GM23338 (cell line): ENCODE measurements at regions not wholly inside any gene's neighbourhood (a gene's known extent, or its start where the extent isn't known, plus 50 kb on each side); places are given as distances from the start of the nearest gene placed in this dataset.

Experiments used
- CREB1 ChIP-seq: fragments of 250-450 bp; sonication (Bioruptor Pico); IDR thresholded peaks from 2 replicates; pipeline ENCODE4 v1.5.0; 2020; ENCODE audit warnings: low read depth, mild to moderate bottlenecking, moderate library complexity
- EZH2 ChIP-seq: fragments of 200-600 bp; sonication (generic); IDR thresholded peaks from one replicate; pipeline ENCODE4 v1.8.0; 2017; ENCODE audit warnings: antibody characterized with exemption, mild to moderate bottlenecking, low read depth; ENCODE audit not compliant: unreplicated experiment
- EZH2phosphoT487 ChIP-seq: fragments of 200-600 bp; sonication (generic); IDR thresholded peaks from one replicate; pipeline ENCODE4 v1.8.1; 2018; ENCODE audit warnings: antibody characterized with exemption; ENCODE audit not compliant: unreplicated experiment
- JUNB ChIP-seq: IDR thresholded peaks from one replicate; pipeline ENCODE4 v1.6.1; 2016; ENCODE audit warnings: antibody characterized with exemption; ENCODE audit not compliant: unreplicated experiment
- POLR2AphosphoS5 ChIP-seq: IDR thresholded peaks from 2 replicates; pipeline ENCODE4 v1.6.1; 2016; ENCODE audit warnings: antibody characterized with exemption, low read depth
- ZNF331 ChIP-seq: fragments of 250-450 bp; sonication (Bioruptor Pico); IDR thresholded peaks from 2 replicates; pipeline ENCODE4 v1.5.0; 2020; ENCODE audit warnings: low read depth, mild to moderate bottlenecking, moderate library complexity
- ZNF462 ChIP-seq: fragments of 250-450 bp; sonication (Bioruptor Pico); IDR thresholded peaks from 2 replicates; pipeline ENCODE4 v1.5.0; 2020; ENCODE audit warnings: mild to moderate bottlenecking, moderate library complexity
- TF ChIP-seq, protein P1 (sequence below), 2 experiments: fragments of 200-600 bp in 1 of 2; sonication (generic) in 1 of 2; conservative IDR thresholded peaks; 2 replicates each; pipeline versions ENCODE4 v1.5.1 to v1.6.1; 2016 to 2017; ENCODE audit warnings: antibody characterized with exemption in 2 of 2, low read depth in 2 of 2, mild to moderate bottlenecking in 2 of 2, moderate library complexity in 1 of 2
- TF ChIP-seq, protein P2 (sequence below): IDR thresholded peaks from one replicate; pipeline ENCODE4 v1.6.1; 2018; ENCODE audit warnings: antibody characterized with exemption; ENCODE audit not compliant: unreplicated experiment

- TF ChIP-seq EZH2 (no peak), POLR2AphosphoS5 (no peak), CREB1 (no peak), EZH2phosphoT487 (no peak), ZNF462 (no peak), JUNB (no peak), ZNF331 (CRISPR knock-in tag) (no peak)
- TF ChIP-seq, protein P1, sequence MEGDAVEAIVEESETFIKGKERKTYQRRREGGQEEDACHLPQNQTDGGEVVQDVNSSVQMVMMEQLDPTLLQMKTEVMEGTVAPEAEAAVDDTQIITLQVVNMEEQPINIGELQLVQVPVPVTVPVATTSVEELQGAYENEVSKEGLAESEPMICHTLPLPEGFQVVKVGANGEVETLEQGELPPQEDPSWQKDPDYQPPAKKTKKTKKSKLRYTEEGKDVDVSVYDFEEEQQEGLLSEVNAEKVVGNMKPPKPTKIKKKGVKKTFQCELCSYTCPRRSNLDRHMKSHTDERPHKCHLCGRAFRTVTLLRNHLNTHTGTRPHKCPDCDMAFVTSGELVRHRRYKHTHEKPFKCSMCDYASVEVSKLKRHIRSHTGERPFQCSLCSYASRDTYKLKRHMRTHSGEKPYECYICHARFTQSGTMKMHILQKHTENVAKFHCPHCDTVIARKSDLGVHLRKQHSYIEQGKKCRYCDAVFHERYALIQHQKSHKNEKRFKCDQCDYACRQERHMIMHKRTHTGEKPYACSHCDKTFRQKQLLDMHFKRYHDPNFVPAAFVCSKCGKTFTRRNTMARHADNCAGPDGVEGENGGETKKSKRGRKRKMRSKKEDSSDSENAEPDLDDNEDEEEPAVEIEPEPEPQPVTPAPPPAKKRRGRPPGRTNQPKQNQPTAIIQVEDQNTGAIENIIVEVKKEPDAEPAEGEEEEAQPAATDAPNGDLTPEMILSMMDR (conservative IDR thresholded peaks at IDR 0.05; ENCODE audit: low read depth in 2 of 2): no peak
- TF ChIP-seq, protein P2, sequence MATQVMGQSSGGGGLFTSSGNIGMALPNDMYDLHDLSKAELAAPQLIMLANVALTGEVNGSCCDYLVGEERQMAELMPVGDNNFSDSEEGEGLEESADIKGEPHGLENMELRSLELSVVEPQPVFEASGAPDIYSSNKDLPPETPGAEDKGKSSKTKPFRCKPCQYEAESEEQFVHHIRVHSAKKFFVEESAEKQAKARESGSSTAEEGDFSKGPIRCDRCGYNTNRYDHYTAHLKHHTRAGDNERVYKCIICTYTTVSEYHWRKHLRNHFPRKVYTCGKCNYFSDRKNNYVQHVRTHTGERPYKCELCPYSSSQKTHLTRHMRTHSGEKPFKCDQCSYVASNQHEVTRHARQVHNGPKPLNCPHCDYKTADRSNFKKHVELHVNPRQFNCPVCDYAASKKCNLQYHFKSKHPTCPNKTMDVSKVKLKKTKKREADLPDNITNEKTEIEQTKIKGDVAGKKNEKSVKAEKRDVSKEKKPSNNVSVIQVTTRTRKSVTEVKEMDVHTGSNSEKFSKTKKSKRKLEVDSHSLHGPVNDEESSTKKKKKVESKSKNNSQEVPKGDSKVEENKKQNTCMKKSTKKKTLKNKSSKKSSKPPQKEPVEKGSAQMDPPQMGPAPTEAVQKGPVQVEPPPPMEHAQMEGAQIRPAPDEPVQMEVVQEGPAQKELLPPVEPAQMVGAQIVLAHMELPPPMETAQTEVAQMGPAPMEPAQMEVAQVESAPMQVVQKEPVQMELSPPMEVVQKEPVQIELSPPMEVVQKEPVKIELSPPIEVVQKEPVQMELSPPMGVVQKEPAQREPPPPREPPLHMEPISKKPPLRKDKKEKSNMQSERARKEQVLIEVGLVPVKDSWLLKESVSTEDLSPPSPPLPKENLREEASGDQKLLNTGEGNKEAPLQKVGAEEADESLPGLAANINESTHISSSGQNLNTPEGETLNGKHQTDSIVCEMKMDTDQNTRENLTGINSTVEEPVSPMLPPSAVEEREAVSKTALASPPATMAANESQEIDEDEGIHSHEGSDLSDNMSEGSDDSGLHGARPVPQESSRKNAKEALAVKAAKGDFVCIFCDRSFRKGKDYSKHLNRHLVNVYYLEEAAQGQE: no peak
These were observed 71.2 kb upstream of the ALKAL2 start for GRCh38 chr2:359047-359446.
